Hematopoietic multipotent progenitor cell treated with erythropoietin and hydrocortisone succinate and interleukin-3 and kit ligand, for 6 days (in vitro differentiated cells): ENCODE measurements at regions not wholly inside any gene's neighbourhood (a gene's known extent, or its start where the extent isn't known, plus 50 kb on each side); places are given as distances from the start of the nearest gene placed in this dataset.
"Not testable (repeated sequence)": the region's sequence is repeated elsewhere in the genome, so short reads cannot be mapped to it uniquely, and the experiment has no call there.

ENCODE experiments used
- DNase-seq: peaks from one replicate; pipeline ENCODE4 v3.0.0-alpha.2; 2015

DNA sequence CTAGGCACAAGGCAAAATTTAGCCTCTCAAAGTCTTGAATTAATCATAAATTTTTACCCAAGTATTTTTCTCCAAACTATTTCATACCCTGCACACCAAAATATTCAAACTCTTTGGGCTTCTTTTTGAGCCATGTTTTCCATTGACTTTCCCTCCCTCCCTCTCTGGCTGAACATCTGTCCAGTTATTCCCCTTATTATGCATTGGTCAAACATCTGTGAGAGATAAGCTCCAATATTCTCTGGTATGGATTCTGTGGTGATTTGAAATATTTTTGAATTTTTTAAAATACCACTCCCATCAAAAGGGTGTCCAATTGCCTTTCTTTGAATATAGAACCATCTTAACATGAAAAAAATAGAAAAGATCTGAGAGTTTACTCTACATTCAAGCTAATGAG is 244.2 kb downstream of the RFPL4B start:
- DNase-seq = no peak

DNA sequence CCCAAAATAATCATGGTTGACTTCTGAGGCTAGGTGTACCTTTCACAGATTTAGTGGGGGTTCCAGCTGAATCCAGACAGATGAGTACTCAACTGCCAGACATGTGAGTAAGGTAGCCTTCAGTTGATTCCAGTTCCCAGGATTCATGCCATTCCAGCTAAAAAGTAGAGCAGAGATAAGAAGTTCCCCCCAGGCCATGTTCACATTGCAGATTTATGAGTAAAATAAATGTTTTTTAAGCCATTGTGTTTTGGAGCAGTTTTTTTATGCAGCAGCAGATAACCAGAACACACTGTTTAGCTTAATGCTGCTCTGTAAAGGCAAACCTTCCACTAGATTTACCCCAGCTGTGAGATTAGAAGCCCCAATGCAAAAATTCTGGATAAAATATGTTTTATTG is 245.0 kb downstream of the RFPL4B start:
- DNase-seq = no peak

DNA sequence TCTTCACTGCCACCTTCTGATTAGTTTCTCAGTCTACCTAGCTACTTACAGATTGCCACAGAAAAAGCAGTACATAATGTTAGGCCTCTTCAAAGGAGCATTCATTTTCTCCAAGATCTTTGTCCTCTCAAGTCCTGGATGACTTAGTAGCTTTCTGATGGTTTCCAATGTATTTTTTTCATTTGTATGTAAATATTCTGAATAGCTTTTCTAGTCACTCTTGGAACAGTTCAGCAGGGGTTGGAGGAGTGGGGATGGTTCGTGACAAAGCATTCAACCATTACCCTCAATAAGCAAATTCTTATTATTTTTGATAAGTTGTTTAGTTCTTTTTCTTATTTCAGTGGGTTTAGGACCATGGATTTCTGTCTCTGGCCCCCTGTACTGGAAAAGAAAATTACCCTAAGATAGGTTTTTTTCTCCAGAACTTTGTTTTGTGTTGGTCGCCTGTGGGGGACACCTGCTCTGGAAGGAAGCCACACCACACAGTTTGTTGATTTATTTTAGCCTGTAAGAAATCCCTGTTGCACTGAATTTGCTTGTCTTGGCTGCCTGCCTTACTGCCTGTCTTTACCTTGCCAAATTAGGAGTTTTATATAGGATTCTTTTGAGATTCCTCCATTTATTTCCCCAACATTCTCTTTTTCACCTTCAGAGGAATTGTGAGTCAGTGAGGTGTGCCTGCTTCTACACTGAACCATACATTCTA is 247.9 kb downstream of the RFPL4B start:
- DNase-seq = no peak

DNA sequence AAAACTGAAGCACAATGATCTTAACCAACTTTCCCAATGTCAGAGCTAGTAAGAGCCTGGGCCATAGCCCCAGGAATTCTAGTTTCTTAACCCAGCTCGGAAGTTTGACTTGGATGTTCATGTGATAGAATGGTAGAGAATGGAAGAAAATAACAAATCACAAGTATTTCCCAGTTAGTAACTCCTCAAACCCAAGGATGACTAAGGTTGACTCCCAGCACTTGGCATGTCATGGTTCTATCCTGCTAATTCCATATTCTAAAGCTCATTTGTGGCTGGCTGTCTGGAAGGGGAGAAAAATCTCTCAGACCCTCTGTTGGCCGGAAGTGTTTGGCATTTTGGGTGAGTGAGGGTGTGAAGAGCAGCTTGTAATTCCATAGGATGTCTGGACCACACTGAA is 248.7 kb downstream of the RFPL4B start:
- DNase-seq = no peak

DNA sequence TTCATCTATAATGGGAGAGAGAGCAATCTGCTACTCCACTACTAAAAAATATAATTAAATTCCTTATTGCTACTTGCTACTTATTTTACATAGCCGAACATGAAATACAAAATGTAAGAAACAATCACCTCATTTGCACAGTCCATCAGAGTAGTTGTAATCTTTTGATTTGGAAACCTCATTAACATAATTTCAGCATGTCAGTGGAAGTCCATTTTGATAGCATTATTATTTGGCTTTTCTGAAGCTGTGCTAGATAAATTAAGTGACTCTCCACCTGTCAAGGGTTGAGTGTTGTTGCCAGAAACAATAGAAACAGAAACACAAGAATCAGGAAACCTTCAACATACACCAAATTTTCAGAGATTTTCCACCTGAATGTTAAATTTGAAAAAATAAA is 250.0 kb downstream of the RFPL4B start:
- DNase-seq = no peak

DNA sequence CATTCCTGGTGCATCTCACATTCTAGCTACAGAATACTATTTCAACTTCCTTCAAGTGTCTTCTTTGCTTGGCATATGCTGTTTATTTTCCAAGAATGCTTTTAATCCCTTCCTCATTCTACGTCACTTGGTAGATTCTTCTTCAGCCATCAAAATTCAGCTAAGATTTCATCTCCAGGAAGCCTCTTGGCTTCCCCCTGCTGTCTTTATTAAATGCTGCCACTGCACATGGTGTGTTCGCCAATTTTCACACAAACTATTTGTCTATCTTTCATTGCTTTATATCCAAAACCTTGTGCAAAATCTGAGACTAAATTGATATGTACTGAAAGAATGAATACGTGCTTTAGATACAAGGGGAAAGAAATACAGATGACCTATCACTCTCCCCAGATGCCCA is 253.0 kb downstream of the RFPL4B start:
- DNase-seq = no peak

DNA sequence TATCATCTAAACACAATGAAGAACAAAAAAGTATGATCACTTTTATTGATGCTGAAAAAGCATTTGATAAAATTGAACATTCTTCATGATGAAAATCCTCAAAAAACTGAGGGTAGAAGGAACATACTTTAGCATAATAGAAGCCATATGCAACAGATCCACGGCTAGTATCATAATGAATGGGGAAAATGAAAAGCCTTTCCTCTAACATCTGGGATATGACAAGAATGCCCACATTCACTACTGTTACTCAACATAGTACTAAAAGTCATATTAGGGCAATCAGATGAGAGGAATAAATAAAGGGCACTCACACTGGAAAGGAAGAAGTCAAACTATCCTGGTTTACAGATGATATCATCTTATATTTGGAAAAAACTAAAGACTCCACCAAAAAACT is 256.6 kb downstream of the RFPL4B start:
- no peak for DNase-seq

DNA sequence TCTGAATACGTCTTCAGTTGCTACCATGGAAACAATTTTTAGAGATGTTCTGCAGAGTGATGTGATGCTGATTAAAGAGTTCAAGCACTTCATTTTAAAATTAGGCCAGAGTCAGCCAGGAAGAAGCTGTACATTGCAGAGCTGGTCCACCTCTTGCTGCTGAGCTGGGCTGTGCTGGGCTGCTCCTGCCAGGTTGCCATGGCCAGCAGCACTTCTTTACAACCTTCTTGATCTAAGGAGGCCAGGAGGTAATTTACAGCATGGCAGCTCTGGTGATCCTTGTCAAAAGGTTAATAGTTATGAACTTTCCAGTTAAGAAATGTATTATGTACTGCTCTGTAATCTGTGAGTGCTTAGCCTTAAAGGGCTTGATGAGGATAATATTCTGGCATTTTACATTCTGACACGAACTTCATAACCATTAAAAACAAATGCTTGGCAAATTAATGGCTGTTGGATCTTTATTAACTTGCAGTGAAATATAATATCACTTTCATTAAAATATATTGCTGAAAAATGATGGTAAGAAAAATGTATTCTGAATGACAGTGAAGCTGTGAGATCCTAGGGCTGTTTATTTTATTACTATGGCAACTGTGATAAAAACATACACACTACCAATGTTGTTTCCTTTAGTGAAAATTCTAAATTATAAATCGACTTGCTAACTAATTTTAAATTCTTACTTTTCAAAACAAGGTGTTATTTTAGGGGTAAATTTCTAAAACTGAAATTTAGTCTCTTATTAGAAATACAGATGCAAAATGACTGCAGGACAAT is 259.7 kb downstream of the RFPL4B start:
- no peak for DNase-seq

DNA sequence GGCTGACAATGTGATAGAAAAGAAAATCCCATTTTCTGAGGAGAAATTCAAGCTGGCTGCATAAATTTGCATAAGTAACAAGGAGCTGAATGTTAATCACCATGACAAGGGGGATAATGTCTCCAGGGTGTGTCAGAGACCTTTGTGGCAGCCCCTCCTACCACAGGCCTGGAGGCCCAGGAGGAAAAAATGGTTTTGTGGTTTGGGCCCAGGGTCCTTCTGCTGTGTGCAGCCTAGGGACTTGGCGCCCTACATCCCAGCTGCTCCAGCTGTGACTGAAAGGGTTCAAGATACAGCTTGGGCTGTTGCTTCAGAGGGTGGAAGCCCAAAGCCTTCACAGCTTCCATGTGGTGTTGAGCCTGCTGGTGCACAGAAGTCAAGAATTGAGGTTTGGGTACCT is 261.8 kb downstream of the RFPL4B start:
- DNase-seq = not testable (repeated sequence)

DNA sequence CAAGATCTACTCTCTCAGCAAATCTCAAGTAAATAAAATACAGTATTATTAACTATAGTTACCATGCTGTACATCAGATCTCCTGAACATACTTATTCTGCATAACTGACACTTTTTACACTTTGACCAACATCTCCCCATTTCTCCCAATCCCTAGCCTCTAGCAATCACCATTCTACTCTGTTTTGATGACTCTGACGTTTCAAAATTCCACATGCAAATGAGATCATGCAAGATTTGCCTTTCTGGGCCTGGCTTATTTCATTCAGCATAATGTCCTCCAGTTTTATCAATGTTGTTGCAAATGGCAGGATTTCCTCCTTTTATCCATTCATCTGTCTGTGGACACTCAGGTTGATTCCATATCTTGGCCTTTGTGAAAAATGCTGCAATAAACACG is 266.3 kb downstream of the RFPL4B start:
- DNase-seq = no peak

DNA sequence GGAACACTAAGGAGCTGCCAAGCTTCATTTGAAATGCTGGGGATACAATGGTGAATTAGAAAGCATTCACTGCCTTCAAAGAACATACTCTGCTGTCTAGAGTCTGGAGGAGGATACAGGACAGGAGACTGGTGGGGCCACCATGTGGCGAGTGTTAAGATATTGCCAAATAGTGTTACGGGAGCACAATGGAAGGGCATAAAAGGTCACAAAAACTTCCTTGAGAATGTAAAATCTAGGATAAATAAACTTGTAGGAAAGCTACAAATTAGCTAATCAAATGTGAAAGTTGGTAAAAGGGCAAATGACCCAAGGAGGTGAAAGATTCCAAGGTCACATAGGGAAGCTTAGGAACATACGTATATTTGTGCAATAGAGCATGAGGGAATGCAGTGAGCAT is 271.7 kb downstream of the RFPL4B start:
- no peak for DNase-seq

DNA sequence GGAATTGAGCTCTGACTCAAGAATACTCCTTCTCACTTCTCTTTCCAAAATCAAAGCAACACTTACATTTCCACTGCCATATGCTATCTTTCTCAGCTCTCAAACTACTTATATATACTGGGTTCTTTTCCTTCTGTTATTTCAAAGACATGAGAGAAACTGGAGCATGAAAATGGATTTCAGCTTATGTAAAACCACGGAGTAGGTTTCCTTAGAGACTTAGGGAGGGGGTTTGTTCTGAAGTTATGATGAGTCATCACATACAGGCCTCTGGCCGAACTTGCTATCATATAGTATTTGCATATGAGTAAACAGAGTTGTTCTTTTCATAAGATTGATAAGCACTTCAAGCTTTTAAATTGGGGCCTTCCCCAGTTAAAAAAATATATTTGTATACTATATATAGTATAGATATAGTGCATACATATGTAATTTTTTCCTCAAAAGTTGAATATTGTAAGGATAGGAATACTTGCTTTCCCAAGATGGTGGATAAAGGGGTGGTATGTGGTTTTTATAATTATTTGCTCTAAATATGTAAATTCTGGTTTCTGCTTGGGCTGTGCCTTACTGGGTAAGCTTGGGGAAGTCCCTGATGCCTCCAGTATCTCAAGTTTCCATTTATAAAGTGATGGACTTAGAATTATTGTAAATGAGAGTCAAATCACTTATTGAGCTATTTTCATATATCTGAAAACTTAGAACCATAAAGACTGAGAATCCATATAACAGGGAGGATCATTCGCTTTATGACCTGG is 273.9 kb downstream of the RFPL4B start:
- DNase-seq = peak; percentile 5

DNA sequence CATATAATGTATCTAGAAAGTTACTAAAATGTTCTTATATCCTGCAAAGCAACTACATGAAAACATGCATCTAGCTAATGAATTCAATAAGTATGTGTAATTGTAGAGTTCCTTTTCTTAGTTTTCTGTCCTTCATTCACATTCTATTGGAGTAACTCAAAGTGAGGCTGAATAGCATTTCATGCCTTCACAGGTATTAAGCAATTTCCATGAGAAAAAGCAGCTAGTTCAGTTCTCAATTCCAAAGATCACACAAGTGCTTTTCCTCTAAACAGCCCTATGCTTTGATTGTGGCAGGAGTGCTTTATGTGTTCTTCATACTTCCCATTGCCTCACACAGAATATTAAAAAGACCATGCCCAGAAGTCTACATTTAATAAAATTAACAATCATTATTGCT is 274.9 kb downstream of the RFPL4B start:
- no peak for DNase-seq

DNA sequence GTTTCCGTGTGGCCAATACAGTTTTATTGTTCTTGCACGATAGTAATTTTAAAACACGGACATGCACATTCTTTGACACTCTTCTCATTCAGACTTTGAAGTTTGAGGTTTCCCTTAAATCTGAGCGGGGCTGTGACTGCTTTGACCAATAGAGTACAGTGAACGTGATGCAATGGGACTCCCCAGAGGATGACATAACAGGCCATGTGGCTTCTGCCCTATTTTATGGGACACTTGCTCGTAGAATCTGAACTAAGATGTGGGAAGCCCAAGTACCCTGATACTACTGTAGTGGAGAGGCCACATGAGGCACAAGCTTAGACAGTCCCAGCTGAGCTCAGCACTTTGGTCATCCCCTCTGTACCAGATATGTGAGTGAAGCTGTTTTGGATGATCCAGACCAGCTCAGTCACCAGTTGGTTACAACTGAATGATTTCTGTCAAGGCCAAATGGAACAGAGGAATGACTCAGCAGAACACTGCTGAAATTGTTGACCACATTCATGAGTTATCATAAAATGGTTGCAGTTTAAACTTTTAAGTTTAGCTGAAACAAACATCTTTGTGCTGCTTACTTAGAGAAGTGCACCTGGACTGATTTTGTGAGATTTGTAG is 279.4 kb downstream of the RFPL4B start:
- DNase-seq = peak; percentile 52

DNA sequence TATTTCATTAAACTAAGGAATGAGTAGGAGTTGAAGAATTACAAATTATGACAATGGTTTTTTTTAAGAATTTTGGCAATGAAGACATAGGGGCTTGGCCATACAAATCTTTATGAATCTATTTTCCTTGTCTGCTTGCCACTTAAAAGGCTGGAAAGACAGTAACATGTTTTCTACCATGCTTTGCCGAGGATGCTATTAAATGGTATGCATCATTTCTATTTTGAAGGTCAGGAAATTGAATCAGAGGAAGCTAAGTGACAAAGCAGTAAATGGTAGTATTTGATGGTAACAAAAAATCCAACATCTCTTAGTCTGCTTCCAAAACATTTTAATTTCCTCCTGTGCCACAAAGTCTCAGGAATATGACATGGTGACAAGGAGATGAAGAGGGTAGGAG is 287.2 kb downstream of the RFPL4B start:
- no peak for DNase-seq

DNA sequence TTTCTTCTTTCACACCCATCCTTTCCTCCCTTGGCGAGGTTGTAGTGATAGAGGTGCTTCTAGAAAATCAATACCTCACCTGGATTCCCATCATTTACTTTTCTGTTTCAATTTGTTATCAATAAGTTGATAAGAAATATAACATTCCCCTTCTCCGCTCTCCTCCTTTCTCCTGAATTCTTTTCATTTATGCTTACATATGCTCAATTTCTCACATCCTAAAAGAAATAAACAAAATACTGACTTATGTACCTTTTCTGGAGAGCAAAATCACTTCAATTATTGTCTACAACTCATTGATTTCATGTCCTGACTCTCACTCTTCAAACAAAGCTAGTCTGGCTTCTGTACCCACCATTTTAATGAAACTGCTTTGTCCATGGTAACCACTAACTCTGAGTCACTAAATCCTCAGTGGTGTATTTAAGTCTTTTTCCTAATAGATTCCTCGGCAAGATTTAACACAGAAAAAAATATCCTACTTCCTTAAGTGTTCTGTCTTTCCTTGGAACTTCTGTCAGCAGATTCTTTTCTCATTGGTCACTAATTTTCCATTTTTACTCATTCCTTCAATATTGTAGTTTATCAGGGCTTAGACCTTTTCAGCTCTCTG is 289.6 kb downstream of the RFPL4B start:
- no peak for DNase-seq

DNA sequence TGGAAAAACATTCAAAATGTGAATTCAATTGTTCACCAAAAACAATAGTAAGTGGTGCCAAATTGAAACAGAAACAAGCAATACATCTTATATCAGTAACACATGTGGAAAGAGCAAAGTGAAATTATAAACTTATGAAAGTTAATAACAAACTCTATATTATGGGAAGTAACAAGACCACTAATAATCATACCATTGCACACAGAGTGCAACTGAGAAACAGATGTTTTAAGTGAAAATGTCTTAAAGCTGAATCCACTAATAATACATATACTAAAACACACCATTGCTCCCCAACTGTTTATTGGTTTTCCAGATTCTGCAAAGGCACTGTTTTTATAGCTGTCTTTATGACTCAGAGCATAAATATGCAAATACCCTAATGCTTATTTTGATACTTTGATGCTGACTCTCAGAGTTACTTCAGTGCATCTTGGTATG is 292.3 kb downstream of the RFPL4B start:
- DNase-seq = no peak

DNA sequence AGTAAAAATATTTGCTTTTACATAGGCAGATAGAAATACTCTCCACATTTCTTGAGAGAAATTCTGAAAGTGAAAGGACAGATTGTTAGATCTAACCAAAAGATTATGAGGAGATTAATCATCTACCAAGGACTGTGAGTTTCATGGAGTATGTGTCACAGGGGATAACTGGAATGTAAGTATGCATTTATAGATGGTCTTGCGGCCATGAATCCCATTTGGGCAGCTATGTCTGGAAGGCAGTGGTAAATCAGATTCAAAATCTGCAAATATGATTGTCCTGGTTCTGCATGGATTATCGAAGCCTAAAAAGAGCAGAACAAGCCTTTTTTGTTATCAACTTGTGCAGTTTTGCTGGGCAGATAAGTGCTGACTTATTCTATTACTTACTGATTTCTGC is 293.8 kb downstream of the RFPL4B start:
- no peak for DNase-seq

DNA sequence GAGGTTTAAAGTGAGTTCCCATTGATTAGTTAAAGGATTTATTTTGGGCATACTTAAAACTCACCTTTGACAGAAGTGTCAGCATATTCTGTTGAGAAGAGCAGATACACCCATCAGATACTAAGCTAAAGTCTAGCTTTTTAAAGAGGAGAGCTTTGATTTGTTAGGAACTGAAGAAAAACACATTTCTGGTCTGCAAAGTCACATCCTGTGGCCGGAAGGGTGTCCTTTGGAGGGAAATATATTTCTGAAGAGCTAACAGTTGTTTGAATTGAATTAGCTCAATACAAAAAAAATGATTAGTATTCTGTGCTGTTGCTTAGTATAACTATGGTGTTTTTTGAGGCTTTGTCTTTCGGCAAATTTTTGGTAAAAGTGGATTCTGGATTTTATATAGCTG is 302.7 kb downstream of the RFPL4B start:
- no peak for DNase-seq

DNA sequence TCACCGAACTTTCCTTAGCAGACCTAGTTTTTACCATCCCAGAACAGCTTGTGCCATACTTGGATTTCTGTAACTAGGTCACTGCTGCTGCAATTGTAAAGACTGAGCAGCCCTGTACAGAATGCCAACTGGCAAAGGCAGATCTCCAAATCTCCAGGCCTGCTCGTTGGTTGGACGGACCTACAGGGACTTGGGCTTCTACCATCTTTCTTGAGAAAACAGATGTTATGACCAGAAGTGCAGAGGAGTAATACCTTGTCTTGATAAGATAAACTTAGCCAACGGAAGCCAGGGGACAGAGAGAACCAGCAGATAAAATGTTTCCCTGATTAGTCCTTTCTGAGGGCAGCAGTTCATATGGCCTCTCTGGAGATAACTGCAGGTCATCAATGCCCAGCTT is 304.1 kb downstream of the RFPL4B start:
- DNase-seq = peak; percentile 2

DNA sequence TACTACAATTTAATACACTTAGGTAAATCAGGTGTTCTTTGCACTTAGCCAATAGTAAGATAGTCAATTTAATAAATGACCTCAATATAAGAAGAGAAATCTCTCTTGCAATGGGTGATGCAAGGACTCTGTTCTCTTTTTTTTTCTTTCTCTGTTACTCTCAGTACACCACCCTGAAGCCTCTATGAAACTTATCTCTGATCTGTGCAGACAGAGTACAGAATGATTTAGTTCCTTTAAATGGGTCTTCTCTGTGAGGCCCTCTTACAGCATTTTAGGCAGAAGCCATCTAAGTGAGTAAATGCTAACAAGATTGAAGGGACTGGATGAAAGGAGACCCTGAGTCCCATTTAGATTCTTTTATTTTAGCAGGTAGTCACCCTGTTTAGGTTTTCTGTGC is 312.8 kb downstream of the RFPL4B start:
- DNase-seq = no peak

DNA sequence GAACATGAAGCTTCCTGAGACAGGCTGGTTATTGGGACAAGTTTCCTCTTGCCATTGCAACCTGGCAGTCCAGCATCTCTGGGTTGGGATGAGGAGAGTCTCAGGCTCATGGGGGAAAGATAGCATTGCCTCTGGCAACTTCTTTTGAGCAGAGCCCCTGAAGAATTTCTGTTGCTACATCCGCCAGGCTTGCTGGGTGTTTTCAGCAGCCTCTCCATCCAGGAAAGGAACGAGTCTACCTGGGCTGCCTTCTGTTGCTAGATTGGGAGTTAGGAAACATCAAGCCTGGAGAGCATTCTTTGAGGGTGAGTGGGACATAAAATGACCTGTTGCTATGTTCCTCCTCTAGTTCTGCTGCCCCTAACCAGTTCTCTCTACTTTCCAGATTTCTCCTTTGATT is 313.5 kb downstream of the RFPL4B start:
- no peak for DNase-seq

DNA sequence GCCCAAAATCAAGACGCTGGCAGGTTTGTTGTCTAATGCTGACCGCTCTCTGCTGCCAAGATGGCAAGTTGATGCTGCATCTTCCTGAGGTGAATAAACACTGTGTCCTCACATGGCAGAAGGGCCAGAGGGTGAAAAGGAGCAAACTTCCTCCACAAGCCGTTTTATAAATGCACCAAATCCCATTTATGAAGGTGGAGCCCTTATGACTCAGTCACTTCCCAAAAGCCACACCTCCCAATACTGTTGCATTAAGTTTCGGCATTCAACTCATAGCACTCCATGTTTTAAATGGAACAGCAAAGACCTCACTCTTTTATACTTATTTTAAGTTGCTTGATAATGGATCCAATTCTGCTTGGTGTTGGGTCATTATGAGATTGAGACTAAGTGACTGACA is 316.6 kb downstream of the RFPL4B start:
- no peak for DNase-seq
